ENCODE measurements at regions not wholly inside any gene's neighbourhood (a gene's known extent, or its start where the extent isn't known, plus 50 kb on each side); places are given as distances from the start of the nearest gene placed in this dataset.

DNA sequence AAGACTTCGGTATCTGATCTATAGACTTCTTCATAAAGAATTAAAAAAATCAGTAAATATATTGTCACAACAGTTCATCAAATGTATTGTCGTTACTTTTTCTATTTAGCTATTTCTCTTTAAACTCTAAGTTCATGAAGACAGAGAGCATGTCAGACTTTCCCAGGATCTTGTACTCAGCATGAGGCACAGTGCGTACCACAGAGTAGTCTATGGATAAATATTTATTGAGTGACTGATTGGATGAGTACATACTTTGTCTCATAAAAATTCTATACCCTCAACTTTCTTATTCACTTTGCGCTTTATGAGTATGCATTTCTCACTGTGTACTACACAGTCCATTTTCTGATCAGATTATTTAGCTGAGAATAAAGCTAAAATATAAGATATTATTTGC is 1284.4 kb upstream of the ADGRB3 start:
- TF ChIP-seq, protein P1, sequence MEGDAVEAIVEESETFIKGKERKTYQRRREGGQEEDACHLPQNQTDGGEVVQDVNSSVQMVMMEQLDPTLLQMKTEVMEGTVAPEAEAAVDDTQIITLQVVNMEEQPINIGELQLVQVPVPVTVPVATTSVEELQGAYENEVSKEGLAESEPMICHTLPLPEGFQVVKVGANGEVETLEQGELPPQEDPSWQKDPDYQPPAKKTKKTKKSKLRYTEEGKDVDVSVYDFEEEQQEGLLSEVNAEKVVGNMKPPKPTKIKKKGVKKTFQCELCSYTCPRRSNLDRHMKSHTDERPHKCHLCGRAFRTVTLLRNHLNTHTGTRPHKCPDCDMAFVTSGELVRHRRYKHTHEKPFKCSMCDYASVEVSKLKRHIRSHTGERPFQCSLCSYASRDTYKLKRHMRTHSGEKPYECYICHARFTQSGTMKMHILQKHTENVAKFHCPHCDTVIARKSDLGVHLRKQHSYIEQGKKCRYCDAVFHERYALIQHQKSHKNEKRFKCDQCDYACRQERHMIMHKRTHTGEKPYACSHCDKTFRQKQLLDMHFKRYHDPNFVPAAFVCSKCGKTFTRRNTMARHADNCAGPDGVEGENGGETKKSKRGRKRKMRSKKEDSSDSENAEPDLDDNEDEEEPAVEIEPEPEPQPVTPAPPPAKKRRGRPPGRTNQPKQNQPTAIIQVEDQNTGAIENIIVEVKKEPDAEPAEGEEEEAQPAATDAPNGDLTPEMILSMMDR (IDR thresholded peaks at IDR 0.05) = no peak
- no peak for TF ChIP-seq POLR2A (IDR thresholded peaks at IDR 0.05)
